Retina (tissue), 1 donor: ENCODE measurements at regions not wholly inside any gene's neighbourhood (a gene's known extent, or its start where the extent isn't known, plus 50 kb on each side); places are given as distances from the start of the nearest gene placed in this dataset.

ENCODE experiments used
- DNase-seq: peaks from one replicate; pipeline ENCODE4 v3.0.0-alpha.2; 2016

- no peak for DNase-seq
Observed at GRCh38 chr1:221900678-221901077, 158.8 kb upstream of the DUSP10 start.

GRCh38 chr1:221897321-221897721, 155.4 kb upstream of the DUSP10 start:
- no peak for DNase-seq

DNA sequence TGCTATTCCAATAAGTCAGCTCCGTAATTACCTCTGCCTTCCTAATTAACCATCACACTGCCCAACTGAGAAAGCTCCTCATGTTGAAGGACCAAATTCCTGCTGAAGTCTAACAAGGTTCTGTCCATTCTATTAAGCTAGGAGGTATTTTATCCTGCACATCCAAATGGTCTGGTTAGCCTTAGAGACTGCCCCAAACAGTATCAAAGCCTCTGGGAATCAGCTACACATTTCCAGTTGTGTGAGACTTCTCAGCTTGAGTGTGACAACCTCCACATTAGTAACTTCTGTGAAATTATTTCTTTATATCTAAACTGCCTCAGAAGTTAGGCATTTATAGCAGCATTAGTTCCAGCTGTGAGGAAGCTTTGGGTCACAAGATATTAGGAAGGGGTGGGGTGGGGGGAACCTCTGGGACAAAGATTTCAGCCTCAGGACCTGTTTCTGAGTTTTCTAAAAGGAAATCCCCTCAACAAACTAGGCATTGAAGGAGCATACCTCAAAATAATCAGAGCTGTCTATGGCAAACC, 150.5 kb upstream of the DUSP10 start:
- no peak for DNase-seq

GRCh38 chr1:221891708-221892107, 149.8 kb upstream of the DUSP10 start:
- DNase-seq = no peak

DNA sequence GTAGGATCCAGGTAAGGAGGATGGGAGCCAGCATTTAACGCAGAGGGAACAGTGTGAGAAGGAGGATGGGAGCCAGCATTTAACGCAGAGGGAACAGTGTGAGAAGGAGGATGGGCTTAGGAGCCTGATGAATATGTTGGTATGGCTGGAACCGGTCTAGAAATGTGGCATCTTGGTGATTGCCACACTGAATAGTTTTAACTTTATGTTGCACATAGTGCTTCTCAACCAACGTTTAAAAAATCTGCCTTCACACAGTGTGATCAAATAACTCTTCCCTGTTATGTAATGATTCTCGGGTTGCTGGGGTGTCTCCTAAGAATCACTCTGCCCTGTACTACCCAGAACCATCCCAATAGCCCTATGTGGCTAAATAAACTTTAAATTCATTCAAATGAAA, 146.9 kb upstream of the DUSP10 start:
- DNase-seq = no peak

GRCh38 chr1:221888218-221888617, 146.3 kb upstream of the DUSP10 start:
- DNase-seq = no peak

- no peak for DNase-seq
Observed at GRCh38 chr1:221887758-221888157, 145.9 kb upstream of the DUSP10 start.

DNA sequence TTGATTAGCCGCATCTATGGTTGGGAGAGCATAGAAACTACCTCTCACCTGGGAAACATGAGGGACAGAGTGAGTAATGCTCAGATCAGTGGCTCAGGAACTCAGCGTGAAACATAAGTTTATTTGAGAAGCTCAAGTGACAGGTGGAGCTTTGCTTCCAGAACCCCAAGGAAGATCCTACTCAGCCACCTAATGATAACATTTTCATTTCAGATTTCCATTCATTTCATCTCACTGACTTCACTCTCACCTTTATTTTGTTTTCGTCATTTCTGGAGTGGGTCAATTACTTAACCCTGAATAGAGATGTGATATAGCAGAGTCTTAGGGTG, 145.5 kb upstream of the DUSP10 start:
- no peak for DNase-seq

DNA sequence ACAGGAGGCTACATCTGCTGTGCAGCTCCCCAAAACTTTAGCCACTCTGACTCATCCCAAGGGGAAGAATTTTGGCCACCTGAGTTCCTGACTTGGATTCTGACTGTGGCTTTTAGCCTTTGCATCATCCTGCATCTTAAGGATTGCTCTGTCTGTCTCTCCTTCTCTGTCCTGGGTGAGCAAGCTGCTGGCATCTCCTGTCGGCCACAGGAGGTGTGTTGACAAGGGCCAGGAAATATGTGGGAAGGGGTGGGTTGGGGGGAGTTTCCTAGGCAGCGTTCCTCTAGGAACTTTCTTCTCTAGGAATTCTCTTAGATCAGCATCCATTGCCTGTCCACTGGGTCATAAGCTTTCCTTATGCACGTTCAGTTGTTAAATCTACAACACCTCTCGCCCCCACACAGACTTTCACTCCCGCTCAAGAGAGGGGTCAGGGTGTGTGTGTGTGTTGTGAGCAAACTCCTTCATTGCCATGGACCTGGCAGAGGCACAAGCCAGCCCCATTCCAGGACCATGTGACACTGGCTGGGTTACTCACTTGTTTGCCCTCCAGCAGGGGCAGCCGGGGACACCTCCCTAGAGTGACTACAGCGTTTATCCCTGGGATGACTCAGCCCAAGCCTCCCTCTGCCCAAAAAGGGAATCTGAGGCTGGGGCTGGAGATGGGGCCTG, 145.0 kb upstream of the DUSP10 start:
- DNase-seq = no peak

- no peak for DNase-seq
Observed at GRCh38 chr1:221886311-221886710, 144.4 kb upstream of the DUSP10 start.

GRCh38 chr1:221884821-221885220, 142.9 kb upstream of the DUSP10 start:
- DNase-seq = no peak

DNA sequence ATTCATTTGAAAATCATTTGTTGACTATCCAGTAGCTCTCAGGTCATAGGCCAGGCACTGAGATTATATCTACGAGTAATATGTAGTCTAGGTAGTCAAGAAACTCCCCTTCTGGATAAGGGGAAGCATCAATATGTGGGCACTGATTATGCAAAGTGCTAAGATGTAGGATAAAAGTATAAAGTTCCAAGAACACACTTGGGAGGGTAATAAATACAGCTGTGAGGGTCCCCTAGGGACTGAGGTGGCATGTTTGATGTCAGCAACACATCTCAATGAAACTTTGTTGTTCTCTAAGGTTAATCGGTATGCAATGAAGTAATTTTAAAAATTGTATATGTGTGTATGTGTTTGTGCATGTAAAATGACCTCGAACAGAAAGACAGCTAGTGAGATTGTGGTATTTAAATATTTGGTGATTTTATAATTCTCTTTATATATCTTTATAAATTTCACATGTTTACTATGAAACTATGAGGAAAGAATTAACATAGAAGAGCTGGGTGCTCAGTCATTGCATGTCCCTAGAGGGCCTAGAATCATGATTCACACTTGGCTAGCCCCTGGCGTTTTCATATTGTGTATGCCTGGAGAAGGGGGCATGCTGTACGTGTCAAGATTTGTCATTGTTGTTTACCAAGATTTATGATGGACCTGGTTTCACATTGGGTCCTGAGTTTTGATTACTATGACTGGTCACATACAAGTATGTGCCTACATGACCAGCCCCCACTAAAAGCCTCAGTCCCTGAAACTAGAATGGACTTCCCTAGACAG, 140.1 kb upstream of the DUSP10 start:
- no peak for DNase-seq

GRCh38 chr1:221880182-221880581, 138.3 kb upstream of the DUSP10 start:
- no peak for DNase-seq

GRCh38 chr1:221878134-221878533, 136.2 kb upstream of the DUSP10 start:
- DNase-seq = no peak

GRCh38 chr1:221877311-221877710, 135.4 kb upstream of the DUSP10 start:
- DNase-seq = no peak

GRCh38 chr1:221875004-221875330, 133.1 kb upstream of the DUSP10 start:
- no peak for DNase-seq

DNA sequence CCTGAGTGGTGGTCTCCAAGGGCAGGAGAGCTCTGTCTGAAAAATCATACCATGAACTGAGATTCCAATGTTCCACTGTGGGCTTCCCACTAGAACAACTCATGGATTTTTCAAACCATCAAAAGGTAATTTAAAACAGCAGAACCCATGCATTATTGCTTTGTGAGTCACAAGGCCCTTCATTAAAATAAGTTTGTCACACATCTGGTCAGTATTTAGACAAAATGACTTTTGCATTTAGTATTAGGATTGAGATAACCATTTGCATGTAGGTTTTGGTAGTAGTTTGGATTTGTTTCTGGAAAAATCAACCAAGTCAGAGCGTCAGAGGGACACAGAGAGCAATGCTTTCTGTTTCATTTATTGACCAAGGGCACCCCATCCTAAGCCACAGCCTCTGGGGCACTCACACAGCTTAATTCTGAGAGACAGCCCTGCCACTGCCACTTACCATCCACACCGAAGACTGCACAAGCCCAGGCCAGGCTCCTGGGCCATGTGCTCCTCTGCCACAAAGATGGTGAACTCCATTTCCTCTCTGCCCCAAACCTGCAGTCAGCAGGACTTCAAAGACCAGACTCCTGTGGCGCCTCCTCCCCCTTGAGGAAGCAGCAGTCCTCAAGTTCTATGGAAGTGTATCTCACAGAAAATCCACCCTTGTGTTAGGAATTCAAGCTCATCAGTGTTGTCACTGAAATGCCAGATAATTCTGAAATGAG, 132.6 kb upstream of the DUSP10 start:
- DNase-seq = peak; percentile 21

DNA sequence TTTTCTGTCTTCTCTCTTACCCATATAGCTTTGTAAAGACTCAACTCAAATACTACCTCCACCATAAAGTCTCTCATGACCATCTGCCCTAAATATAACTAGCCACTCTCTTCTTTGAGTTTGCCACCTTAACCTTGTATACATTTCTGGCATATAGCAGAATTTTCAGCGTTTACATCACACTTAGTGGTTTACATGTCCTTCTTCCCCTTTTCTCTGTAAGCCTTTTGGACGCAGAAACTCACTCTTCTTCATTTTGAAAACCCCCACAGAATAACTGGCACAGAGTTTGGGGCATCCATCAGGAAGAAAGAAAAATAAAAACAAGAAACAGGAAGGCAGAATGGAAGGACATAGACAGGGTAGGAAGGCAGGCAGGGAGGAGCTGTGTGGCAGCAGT, 131.8 kb upstream of the DUSP10 start:
- no peak for DNase-seq

- DNase-seq = no peak
Observed at GRCh38 chr1:221871056-221871455, 129.2 kb upstream of the DUSP10 start.

- DNase-seq = no peak
Observed at GRCh38 chr1:221869779-221870178, 127.9 kb upstream of the DUSP10 start.

DNA sequence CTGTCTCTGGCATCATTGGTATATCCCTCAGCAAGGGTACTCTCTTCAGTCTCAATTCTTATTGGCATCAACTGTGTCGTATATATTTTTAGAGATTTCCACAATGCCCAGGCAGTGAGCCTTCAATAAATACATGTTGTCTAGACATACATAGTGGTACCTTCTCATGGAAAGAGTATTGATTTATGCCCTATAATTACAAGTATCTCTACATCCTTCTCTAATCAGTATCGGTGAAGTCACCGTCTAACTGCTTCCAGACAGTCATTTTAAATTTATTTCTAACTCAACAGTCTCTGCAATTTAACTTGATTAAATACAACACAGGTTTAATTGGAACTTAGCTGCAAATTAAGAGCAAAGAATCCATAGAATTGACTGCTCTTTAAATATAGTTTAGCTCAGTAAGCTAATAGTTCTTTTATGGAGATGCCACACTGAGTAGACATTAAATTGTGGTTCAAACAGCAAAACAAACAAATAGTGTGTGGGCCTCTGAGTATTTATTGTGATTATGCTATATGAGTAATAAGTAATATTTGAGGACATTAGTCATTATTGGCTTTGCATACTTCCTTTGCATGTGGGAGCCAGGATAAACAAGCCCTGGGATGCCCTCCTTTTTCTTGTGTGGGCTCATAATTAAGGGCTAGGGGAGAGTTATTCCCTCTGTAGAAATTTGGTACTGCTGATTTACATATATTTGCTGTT, 126.9 kb upstream of the DUSP10 start:
- no peak for DNase-seq

- no peak for DNase-seq
Observed at GRCh38 chr1:221867003-221867402, 125.1 kb upstream of the DUSP10 start.

- DNase-seq = no peak
Observed at GRCh38 chr1:221865808-221866207, 123.9 kb upstream of the DUSP10 start.
